ENCODE measurements at regions not wholly inside any gene's neighbourhood (a gene's known extent, or its start where the extent isn't known, plus 50 kb on each side); places are given as distances from the start of the nearest gene placed in this dataset.
"Not testable (repeated sequence)": the region's sequence is repeated elsewhere in the genome, so short reads cannot be mapped to it uniquely, and the experiment has no call there.

DNA sequence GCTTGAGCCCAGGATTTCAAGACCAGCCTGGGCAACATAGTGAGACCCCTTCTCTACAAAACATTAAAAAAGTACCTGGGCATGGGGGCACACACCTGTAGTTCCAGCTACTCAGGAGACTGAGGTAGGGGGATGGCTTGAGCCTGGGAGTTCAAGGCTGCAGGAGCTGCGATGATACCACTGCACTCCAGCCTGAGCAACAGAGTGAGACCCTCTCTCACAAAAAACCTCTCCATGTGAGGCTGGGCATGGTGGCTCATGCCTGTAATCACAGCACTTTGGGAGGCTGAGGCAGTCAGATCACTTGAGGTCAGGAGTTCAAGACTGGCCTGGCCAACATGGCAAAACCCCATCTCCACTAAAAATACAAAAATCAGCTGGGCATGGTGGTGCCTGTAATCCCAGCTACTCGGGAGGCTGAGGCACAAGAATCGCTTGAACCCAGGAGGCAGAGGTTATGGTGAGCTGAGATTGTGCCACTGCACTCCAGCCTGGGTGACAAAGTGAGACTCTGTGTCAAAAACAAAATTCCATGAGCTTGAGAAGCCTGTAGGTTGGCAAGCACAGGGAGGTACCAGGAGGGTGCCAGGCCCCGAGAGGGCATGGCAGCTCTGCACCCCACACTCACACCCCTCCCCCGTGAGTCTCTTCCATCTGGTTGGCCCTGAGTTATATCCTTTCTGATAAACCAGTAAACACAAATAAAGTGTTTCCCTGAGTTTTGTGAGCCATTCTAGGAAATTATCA lies 88.8 kb downstream of the KCNJ18 start:
- peak in 2 of 10 donors; percentile 20 to 70 for DNase-seq
- intact Hi-C loops (cut with DNase I): not testable (repeated sequence)

DNA sequence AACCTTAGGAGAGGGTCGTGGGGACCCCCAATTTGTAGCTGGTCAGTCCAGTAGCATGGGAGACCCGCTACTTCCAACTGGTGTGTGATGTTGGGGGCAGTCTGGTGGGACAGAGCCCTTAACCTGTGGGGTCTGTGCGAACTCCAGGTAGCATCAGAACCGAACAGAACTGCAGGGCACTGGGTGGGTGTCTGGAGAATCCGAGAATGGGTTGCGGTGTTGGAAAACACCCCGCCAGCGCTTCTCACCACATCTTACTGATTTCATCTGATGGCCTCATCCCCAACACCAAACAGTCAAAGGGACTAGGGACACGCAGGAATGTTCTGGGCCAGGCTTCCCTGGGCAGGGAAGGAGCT lies 89.3 kb downstream of the KCNJ18 start:
- intact Hi-C loops (cut with DNase I): not testable (repeated sequence)
- DNase-seq: peak in 2 of 10 donors; percentile 58 to 62

GRCh38 chr17:21782107-21782506 lies 89.8 kb downstream of the KCNJ18 start:
- DNase-seq: peak in 3 of 10 donors; percentile 47 to 67 (median 54)
- intact Hi-C loops (cut with DNase I): not testable (repeated sequence)

DNA sequence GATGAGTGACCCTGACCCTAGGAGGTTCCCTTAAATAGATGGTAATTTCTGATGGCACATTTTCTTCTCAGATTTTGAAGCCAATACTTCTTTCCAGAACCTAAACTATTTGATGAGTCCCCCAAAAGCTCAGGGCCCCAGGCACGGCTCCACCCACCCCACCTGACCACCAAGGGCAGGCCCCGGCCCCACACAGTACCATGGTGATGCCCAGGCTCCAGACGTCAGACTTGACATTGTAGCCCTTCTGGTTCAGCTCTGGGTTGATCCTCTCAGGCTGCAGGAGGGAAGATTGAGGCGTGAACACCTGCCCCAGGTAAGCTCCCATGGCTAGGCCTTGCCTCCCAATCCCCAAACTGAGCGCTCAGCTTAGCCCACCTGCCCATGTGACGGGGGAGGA lies 90.3 kb downstream of the KCNJ18 start:
- intact Hi-C loops (cut with DNase I): not testable (repeated sequence)
- peak in 1 of 10 donors; percentile 65 for DNase-seq

DNA sequence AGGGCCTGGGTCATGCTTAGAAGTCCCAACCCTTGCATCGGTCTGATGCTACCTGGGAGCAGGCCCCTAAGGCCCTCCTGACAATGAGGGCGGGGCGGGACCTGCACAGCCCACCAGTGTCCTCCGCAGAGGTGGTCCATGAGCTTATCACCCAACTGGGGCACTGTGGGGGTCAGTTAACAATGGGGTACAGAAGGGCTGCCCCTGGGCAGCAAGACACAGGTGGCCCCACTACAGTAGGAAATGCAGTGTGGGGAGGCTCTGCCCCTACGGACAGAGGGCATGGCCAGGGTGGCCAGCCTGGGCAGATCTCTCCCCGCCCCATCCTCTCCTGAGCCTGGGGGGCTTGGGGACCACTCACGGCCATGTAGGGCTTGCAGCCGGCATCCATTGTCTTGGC lies 90.7 kb downstream of the KCNJ18 start:
- peak in 3 of 10 donors; percentile 28 to 54 (median 48) for DNase-seq
- intact Hi-C loops (cut with DNase I): not testable (repeated sequence)

- DNase-seq: peak in 2 of 10 donors; percentile 64 to 68
- intact Hi-C loops (cut with DNase I): not testable (repeated sequence)
Measured at GRCh38 chr17:21814272-21814671, 121.9 kb downstream of the KCNJ18 start.

- intact Hi-C loops (cut with DNase I): no loop called here
- DNase-seq: peak in 4 of 10 donors; percentile 19 to 77 (median 73)
Measured at GRCh38 chr17:21814776-21815175, 122.5 kb downstream of the KCNJ18 start.

- DNase-seq: peak in 1 of 10 donors; percentile 66
- intact Hi-C loops (cut with DNase I): no loop called here
Measured at GRCh38 chr17:21815352-21816063, 123.2 kb downstream of the KCNJ18 start.

GRCh38 chr17:21816592-21817567 lies 124.6 kb downstream of the KCNJ18 start:
- intact Hi-C loops (cut with DNase I): no loop called here
- DNase-seq: peak in 3 of 10 donors; percentile 60 to 86 (median 63)

DNA sequence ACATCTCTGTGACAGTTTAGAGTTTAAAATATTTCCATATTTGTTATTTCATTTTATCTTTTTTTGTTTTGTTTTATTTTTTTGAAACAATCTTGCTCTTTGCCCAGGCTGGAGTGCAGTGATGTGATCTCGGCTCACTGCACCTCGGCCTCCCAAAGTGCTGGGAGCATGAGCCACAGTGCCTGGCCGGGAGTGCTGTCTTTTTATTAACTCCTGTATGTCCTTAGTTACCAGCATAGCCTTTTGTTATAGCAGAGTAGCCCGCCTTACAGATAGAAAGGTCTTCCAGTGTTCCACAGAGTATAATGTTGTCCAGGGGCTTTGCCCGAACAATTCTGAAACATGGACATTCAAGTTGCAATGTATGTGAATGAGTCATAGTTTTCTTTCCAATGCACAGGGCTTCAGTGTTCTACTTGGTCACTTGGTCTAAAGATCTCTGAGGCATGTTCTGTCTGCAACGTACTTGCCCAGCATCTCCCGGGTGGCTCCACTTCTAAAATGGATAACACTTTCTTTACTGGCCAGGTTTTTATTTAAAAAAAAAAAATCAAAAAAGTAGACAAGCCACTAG lies 125.6 kb downstream of the KCNJ18 start:
- intact Hi-C loops (cut with DNase I): no loop called here
- DNase-seq: peak in 2 of 10 donors; percentile 53 to 67

DNA sequence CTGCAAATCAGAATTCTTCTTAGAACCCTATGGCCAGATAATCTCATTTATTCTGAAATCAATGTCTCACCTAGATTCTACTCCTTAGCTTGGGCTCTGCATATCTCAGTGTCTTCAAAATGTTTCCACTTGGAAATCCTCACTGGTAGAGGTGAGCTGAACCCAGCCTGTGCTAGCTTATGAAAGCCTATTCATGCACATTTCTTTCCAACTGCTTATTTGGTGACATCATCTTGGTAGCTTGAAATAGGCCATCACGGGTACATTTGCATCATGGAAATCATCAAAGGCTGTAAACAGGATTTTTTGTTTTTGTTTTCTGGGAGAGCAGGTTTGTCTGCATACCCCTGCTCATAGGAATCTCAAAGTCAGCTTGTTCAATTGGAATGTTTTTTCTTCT lies 130.8 kb downstream of the KCNJ18 start:
- intact Hi-C loops (cut with DNase I): no loop called here
- DNase-seq: no peak

GRCh38 chr17:21823643-21824042 lies 131.3 kb downstream of the KCNJ18 start:
- DNase-seq: no peak
- intact Hi-C loops (cut with DNase I): no loop called here

- DNase-seq: peak in 2 of 10 donors; percentile 59 to 61
- intact Hi-C loops (cut with DNase I): no loop called here
Measured at GRCh38 chr17:21841839-21842238, 149.5 kb downstream of the KCNJ18 start.

DNA sequence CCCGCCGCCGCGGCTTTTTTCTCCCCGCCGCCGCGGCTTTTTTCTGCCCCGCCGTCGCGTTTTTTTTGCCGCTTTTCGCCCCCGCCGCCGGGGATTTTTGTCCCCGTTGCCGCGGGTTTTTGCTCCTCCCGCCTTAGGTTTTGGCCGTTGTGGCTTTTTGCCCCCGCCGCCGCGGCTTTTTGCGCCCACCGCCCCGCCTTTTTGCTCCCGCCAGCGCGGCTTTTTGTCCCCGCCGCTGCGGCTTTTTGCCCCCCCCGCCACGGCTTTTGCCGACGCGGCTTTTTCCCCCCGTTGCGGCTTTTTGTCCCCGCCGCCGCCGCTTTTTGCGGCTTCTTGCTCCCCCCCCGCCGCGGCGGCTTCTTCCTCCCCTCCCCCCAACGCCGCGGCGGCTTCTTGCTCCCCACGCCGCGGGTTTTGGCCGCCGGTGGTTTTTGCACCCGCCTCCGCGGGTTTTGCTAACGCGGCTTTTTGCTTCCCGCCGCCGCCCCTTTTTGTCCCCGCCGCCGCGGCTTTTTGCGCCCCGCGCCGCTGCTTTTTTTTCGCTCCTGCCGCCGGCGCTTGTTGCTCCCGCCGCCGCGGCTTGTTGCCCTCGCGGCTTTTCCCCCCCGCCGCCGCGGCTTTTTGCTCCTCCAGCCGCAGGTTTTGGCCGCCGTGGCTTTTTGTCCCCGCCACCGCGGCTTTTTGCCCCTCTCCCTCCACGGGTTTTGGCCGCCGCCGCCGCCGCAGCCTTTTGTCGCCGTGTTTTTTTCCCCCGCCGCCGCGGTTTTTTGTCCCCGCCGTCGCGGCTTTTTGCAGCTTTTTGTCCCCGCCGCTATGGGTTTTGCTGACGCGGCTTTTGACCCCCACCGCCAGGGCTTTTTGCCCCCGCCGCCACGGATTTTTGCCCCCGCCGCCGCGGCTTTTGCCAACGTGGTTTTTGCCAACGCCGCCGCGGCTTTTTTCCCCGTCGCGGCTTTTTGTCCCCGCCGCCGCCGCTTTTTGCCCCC lies 150.3 kb downstream of the KCNJ18 start:
- intact Hi-C loops (cut with DNase I): no loop called here
- DNase-seq: peak in 3 of 10 donors; percentile 67 to 79 (median 68)

DNA sequence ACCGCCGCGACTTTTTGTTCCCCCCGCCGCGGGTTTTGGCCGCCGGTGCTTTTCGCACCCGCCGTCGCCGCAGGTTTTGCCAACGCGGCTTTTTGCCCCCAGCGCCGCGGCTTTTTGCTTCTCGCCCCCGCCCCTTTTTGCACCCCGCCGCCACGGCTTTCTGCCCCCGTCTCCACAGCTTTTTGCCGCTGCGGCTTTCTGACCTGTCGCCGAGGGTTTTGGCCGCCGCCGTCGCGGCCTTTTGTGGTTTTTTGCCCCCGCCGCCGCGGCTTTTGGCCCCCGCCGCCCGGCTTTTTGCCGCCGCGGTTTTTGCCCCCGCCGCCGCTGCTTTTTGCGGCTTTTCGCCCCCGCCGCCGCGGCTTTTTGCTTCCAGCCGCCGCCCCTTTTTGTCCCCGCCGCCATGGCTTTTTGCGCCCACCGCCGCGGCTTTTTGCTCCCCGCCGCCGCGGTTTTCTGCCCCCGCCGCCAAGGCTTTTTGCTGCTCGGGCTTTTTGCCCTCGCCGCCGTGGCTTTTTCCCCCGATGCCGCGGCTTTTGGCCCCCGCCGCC lies 151.1 kb downstream of the KCNJ18 start:
- peak in 3 of 10 donors; percentile 45 to 70 (median 64) for DNase-seq
- intact Hi-C loops (cut with DNase I): no loop called here

- intact Hi-C loops (cut with DNase I): no loop called here
- DNase-seq: peak in 1 of 10 donors; percentile 70
Measured at GRCh38 chr17:21843951-21844590, 151.7 kb downstream of the KCNJ18 start.

GRCh38 chr17:21848510-21848909 lies 156.2 kb downstream of the KCNJ18 start:
- DNase-seq; intact Hi-C loops (cut with DNase I): not testable (repeated sequence)

DNA sequence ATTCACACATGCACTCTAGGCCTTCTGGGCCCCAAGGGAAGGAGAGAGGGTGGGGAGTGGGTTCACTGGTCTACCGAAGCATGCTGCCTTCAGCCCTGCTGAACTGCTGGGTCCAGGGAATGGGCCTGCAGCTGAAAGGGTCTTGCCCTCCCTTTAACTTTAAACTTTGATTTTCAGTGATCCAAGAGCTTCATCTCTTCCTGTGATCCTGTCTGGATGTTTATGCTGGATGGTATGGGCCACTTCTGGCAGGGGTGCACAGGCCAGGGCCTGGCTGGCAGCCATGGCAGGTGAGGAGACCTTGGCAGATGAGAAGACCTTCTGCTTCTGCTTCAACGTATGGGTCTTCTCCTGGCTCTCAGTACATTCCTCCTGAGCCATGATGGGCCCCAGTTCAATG lies 156.7 kb downstream of the KCNJ18 start:
- peak in 2 of 10 donors; percentile 43 to 82 for DNase-seq
- intact Hi-C loops (cut with DNase I): not testable (repeated sequence)

Measured in posterior cingulate gyrus (tissue), 11 donors.